Erythroblast (primary cell): ENCODE measurements at regions not wholly inside any gene's neighbourhood (a gene's known extent, or its start where the extent isn't known, plus 50 kb on each side); places are given as distances from the start of the nearest gene placed in this dataset.

Source experiments
- DNase-seq, 2 experiments: peaks; one replicate each; lab custom pipeline; 2025; lab: John Stamatoyannopoulos, UW
- GATA1 ChIP-seq: IDR thresholded peaks from 2 replicates; pipeline ENCODE4 v1.6.1; 2011; ENCODE audit warnings: low read depth, mild to moderate bottlenecking, control low read depth, low read length, moderate library complexity
- POLR2A ChIP-seq: IDR thresholded peaks from 2 replicates; pipeline ENCODE4 v1.6.1; 2011; ENCODE audit warnings: mild to moderate bottlenecking, low read length

DNA sequence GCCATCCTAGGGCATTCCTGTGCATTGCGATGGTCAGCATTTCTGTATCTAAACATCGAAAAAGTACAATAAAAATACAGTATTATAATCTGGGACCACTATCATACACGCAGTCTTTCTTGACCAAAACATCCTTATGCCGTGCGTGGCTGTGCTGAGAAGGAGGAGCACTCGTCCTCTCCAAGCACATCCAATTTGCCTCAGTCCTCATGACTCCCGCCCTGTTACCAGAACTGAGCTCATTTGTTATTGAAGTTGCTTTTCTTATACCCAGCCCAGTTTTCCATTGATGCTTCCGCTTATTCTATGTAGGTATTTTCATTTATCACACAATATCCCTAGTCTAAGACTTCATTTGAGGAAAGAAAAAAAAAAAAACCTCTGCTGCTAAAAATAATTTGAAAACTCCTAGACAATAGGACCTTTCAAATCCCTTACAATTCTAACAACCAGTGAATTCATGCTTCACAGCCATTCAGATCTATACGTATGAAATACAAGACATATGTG is 236.9 kb upstream of the PLEKHG7 start:
- TF ChIP-seq GATA1 (no peak), POLR2A (no peak)
- DNase-seq = no peak

GRCh38 chr12:92464911-92465310 is 237.9 kb upstream of the PLEKHG7 start:
- TF ChIP-seq POLR2A (no peak), GATA1 (no peak)
- no peak for DNase-seq

DNA sequence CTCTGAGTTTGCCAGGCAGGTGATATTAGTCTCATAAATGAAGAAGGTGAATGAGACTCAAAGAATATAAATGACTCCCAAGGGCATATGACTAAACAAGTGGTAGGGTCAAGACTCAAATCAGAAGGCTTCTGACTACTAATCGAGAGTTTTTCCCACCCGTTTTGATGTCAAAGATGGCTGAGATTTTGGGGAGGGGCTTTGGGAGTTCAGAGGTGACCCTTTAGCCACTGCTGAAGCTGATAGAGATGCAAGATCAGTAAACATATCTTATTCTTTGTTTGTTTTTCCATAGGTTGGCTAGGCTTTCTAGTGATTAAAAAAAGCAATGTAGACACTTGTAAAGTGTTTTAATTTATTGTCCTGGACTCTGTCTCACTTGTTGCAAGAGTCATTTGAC is 239.6 kb upstream of the PLEKHG7 start:
- no peak for DNase-seq
- TF ChIP-seq GATA1 (no peak), POLR2A (no peak)

- TF ChIP-seq POLR2A (no peak), GATA1 (no peak)
- no peak for DNase-seq
Measured at GRCh38 chr12:92462527-92462926, 240.3 kb upstream of the PLEKHG7 start.

DNA sequence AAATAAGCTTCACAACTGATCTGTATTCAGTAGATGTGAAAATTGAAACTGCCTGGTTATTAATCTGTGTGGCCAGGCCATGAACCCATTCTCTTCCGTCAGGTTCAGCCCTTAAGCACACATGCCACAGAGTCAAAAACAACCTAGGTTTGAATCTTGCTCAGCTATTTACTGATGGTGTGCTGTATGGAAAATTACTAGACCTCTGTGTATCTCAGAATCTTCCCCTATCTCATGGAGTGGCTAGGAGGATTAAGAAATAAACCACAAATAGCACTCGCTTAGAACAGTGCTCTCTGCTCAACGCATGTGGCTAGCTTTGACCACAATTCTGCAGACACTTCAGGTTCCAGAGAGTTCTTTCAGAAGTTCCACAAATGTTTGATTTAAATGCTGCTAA is 240.7 kb upstream of the PLEKHG7 start:
- TF ChIP-seq GATA1 = no peak
- no peak for TF ChIP-seq POLR2A
- DNase-seq = no peak

DNA sequence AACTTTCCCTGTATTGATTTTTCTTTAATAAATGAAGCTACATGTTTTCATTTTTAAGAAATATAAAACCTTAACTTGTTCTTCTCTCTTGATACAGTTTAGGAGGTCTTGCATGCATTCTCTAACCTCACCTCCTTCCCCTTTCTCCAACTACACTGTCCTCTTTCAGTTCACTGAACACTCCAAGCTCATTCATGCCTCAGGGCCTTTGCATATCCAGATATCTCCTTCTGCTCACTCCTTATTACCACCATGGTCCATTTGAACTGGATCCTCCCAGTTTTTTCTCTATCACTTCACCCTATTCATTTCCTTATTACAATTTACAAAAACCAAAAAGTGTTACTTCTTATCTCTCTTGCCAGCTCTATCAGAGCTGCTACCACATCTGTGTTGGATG is 242.9 kb upstream of the PLEKHG7 start:
- no peak for DNase-seq
- TF ChIP-seq POLR2A (no peak), GATA1 (no peak)

GRCh38 chr12:92458996-92459395 is 243.8 kb upstream of the PLEKHG7 start:
- DNase-seq = no peak
- TF ChIP-seq POLR2A (no peak), GATA1 (no peak)

DNA sequence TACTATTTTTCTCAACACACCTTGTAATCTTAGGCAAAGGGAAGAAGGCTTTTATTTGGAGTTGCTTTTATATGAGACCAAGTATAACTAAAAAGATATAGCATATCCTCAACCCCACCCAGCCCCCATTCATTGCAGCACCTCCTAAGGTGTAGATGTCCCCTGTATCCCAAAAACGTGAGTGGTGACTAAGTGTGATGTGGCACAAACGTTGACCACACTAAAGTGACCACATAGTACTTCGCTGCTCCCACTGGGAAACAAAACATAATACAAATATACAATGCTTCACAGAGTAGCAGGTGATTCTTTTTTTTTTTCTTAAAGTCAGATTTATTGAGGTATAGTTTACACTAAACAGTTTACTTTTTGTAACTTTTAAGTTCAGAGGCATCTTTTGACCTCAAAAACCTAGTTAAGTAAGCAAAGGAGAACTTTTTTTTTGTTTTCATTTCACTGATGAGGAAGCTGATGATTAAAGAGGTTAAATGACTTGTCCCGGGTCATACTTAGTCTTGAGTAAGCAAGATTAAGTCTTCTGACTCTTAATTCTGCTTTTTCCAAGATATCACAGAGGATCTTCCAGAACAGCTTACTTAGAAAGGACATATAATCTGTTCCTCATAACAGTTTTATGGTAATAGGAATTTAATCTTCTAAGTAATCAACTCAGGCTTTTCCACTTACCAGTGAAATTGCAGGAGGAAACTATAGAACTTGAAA is 245.2 kb upstream of the PLEKHG7 start:
- TF ChIP-seq GATA1 = no peak
- TF ChIP-seq POLR2A = no peak
- DNase-seq = no peak

- TF ChIP-seq GATA1 (no peak), POLR2A (no peak)
- no peak for DNase-seq
Measured at GRCh38 chr12:92452763-92453162, 250.0 kb upstream of the PLEKHG7 start.

DNA sequence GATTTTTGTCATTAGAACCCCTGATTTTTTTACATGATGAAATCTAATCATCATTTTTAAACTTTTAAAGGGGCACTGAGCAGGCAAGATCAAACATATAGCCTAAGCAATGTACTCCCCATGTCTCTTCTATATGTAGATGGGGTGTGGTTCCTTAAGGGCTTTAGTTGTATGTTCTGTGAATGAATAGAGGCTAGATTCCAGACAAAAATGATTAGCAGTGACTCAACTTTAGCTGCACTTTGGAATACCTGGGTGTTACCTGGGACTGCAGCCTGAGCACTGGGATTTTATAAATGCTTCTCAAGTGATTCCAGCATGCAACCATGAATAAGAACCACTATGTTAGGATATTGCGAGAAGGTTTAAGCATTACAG is 256.7 kb upstream of the PLEKHG7 start:
- TF ChIP-seq POLR2A (no peak), GATA1 (no peak)
- no peak for DNase-seq

- TF ChIP-seq GATA1 (no peak), POLR2A (no peak)
- no peak for DNase-seq
Measured at GRCh38 chr12:92445253-92446082, 257.3 kb upstream of the PLEKHG7 start.

- no peak for DNase-seq
- TF ChIP-seq POLR2A = no peak
- TF ChIP-seq GATA1 = no peak
Measured at GRCh38 chr12:92444763-92445162, 258.0 kb upstream of the PLEKHG7 start.

DNA sequence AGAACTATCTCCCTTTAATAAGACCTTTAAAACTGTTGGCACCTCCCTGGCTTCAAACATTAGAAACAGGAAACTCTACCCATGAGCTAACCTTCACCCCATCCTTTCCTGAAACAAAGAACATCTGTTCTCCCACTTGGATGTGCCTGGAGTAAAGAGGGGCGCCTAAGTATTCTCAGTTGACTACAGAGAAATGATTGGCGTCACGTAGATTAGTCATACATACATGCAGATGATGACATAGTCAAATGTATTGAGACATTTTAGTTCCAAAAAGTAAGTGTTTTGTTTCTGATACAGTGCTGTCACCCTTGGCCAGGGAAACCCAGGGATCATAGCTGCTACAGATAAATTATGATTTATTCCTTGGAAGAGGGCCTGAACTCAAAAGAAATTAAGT is 260.0 kb upstream of the PLEKHG7 start:
- TF ChIP-seq POLR2A = no peak
- TF ChIP-seq GATA1 = no peak
- DNase-seq = no peak

- no peak for DNase-seq
- TF ChIP-seq POLR2A = no peak
- TF ChIP-seq GATA1 = no peak
Measured at GRCh38 chr12:92440072-92440471, 262.7 kb upstream of the PLEKHG7 start.
